GM08714 (cell line): ENCODE measurements at regions not wholly inside any gene's neighbourhood (a gene's known extent, or its start where the extent isn't known, plus 50 kb on each side); places are given as distances from the start of the nearest gene placed in this dataset.
"Not testable (repeated sequence)": the region's sequence is repeated elsewhere in the genome, so short reads cannot be mapped to it uniquely, and the experiment has no call there.

Source experiments
- H3K4me3 ChIP-seq: fragments of 200-500 bp; sonication (Bioruptor generic); 2 replicates; pipeline ENCODE4 v1.5.1; 2014; ENCODE audit warnings: mild to moderate bottlenecking, low read length, inconsistent platforms
- ZNF274 ChIP-seq: IDR thresholded peaks from 2 replicates; pipeline ENCODE4 v1.6.1; 2012; ENCODE audit warnings: mild to moderate bottlenecking, low read depth, low read length

DNA sequence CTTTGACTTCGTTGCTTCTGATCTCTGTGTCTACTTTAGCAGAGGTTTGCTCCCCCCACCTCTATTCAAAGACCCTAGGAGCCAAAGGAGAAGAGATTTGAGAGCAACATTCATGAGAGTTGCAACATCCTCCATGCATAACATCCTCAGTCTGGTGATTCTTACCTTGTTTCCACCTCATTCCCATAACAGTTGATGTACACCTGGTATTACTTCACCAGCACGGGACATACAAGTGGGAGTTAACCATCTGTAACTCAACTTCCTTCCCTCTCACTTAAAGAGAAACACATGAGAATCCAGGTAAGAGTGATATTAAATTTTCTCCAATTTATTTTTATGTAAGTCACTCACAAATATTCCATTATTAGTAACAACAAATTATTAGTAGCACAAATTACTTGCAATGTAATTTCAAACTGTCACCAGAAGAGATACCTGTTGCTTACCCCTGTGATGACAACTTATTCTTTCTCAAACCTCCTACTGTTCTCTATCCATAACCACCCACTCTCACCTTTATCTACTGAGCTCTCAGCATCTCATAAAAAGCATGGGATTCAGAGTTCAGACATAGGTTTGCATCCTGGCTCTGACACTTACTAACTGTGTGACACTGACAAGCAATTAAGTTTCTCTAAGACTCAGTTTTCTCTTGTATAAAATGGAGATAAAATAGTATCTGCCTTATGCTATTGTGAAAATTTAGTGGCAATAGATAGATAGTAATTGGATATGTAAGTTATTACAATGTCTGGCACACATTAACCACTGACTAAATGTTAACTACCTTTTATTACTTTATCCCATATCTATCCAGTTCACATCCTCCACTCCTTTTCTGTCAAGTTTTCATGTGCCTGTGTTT is 184.6 kb upstream of the SRD5A2 start:
- H3K4me3 ChIP-seq, result no peak overlapping the region
- TF ChIP-seq ZNF274, result no peak

DNA sequence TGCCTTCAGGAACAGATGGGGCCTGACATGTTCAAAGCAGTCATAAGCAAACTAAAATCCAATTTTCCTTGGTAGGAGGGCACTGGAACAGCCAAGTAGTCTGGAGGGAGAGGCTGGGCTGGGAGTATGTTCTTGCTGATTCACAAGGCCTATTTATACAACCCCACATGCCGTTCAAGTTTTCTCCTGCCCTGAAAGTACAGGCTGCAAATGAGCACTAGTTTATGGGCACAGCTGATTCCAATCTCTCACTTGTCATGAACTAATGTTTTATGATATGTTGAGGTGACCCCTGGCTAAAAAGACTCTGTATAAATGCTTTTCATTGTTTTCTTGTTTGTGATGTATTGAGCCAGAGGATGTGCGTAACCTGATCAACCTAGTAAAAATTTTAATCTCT is 183.4 kb upstream of the SRD5A2 start:
- H3K4me3 ChIP-seq, result no peak overlapping the region
- TF ChIP-seq ZNF274, result no peak

- no peak for TF ChIP-seq ZNF274
- no peak overlapping the region for H3K4me3 ChIP-seq
Observed at GRCh38 chr2:31762085-31762484, 181.3 kb upstream of the SRD5A2 start.

GRCh38 chr2:31757351-31757750 is 176.6 kb upstream of the SRD5A2 start:
- not testable (repeated sequence) for H3K4me3 ChIP-seq

DNA sequence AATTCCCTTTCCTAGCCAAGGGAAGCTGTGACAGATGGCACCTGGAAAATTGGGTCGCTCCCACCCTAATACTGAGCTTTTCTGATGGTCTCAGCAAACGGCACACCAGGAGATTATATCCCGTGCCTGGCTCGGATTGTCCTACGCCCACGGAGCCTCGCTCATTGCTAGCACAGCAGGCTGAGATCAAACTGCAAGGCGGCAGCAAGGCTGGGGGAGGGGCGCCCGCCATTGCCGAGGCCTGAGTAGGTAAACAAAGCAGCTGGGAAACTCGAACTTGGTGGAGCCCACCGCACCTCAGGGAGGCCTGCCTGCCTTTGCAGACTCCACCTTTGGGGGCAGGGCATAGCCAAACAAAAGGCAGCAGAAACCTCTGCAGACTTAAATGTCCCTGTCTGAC is 168.0 kb upstream of the SRD5A2 start:
- not testable (repeated sequence) for H3K4me3 ChIP-seq

DNA sequence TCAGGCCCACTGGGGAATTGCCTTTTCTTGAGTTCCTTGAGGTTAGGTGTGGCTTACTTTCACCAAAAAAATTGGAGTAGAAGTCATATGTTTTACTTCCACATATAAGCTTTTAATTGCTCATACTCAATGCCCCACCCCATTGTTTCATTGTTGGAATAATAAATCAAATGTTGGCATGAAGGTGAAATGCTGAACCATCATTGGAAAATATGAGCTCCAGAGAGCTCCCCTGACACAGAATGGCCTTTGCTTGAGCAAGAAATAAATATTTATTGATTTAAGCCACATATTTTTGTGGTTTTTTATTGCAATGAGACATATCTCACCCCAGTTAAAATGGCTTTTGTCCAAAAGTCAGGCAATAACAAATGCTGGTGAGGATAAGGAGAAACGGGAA is 167.3 kb upstream of the SRD5A2 start:
- no peak overlapping the region for H3K4me3 ChIP-seq
- no peak for TF ChIP-seq ZNF274

DNA sequence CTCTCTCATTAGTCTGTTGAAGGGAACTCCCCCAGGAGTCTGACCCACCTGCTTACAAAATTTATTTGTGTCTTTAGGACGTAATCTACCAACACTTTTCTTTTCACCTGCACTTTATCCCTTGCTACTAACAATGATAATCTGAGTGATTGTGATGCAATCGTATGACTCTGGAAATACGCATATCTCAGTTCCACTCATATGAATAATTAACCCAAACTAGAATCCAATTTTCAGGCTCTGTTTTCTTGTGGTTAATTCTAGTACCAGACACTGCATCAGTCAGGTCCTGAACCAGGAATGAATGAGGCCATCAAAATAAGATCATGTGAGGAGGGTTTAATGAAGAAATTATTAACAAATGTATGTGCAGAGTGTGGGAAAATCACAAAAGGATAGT is 158.4 kb upstream of the SRD5A2 start:
- no peak overlapping the region for H3K4me3 ChIP-seq
- TF ChIP-seq ZNF274, result no peak

GRCh38 chr2:31736695-31737454 is 156.1 kb upstream of the SRD5A2 start:
- TF ChIP-seq ZNF274, result no peak
- H3K4me3 ChIP-seq, result no peak overlapping the region

GRCh38 chr2:31735716-31736115 is 155.0 kb upstream of the SRD5A2 start:
- no peak for TF ChIP-seq ZNF274
- H3K4me3 ChIP-seq, result no peak overlapping the region

- H3K4me3 ChIP-seq, result no peak overlapping the region
- TF ChIP-seq ZNF274, result no peak
Observed at GRCh38 chr2:31729442-31730092, 148.8 kb upstream of the SRD5A2 start.

- no peak for TF ChIP-seq ZNF274
- H3K4me3 ChIP-seq, result no peak overlapping the region
Observed at GRCh38 chr2:31729065-31729439, 148.3 kb upstream of the SRD5A2 start.

DNA sequence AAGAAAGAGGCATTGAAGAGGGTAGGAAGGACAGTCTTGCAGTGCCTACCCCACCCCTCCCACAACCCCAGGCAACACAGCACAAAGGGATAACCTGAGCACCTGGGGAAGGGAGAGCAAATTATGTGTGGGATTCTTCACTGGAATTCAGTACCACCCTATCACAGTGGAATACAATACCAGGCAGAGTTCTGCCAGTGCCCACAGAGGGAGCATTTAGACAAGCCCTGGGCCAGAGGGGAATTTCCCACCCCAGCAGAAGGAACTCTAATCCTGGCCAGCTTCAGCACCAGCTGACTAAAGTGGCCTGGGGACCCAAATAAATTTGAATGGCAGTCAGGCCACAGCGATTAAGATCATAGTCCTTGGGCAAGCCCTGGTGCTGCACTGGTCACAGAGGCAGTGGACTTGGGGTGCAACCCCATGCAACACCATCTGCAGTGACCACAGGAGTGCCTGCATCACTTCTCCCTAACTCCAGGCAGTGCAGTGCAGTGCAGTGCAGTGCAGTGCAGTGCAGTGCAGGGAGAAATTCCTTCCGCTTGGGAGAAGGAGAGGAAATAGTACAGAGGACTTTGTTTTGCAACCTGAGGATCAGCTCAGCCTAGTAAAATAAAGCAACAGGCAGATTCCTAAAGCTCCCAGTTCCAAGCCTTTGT is 147.8 kb upstream of the SRD5A2 start:
- no peak for TF ChIP-seq ZNF274

DNA sequence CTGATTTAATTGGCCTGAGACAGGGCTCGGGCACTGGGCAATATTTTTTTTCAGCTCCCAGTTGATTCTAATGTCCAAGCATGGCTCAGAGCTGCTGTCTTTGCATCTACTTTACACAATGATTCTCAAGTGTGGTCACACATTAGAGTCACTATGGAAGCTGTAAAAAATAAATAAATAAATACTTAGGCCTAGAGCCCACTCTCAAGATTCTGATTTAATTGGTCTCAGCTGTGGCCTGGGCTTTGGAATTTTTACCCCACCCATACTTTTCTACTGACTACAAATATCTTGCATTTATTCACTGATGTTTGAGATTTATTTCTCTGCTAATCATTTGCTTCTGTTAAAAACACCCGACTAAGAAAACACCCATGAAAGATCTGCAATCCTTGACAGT is 145.7 kb upstream of the SRD5A2 start:
- H3K4me3 ChIP-seq, result no peak overlapping the region
- no peak for TF ChIP-seq ZNF274

More for the DNA sequence above, 147.8 kb upstream of the SRD5A2 start:
- no peak overlapping the region for H3K4me3 ChIP-seq

DNA sequence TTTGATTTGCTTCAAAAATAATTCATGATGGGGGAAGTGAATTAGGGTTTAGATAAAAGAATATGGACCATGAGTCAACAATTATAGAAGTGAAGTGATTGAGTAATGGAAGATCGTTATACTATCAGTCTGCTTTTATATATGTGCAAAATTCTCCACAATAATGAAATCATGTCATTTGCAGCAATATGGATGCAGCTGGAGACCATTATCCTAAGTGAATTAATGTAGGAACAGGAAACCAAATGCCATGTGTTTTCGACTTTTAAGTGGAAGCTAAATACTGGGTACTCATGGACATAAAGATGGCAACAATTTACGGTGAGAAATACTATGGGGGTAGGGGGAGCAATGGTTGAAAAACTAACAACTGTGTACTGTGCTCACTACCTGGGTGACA is 144.7 kb upstream of the SRD5A2 start:
- H3K4me3 ChIP-seq, result no peak overlapping the region
- TF ChIP-seq ZNF274, result no peak

- H3K4me3 ChIP-seq, result no peak overlapping the region
- TF ChIP-seq ZNF274, result no peak
Observed at GRCh38 chr2:31711737-31712136, 131.0 kb upstream of the SRD5A2 start.
